ENCODE measurements at regions not wholly inside any gene's neighbourhood (a gene's known extent, or its start where the extent isn't known, plus 50 kb on each side); places are given as distances from the start of the nearest gene placed in this dataset.
"Not testable (repeated sequence)": the region's sequence is repeated elsewhere in the genome, so short reads cannot be mapped to it uniquely, and the experiment has no call there.

- DNase-seq, result no peak
These were observed 398.8 kb upstream of the CXADR start for GRCh38 chr21:17114045-17114444.

- no peak for DNase-seq
These were observed 394.0 kb upstream of the CXADR start for GRCh38 chr21:17118638-17119384.

- DNase-seq, result no peak
These were observed 393.2 kb upstream of the CXADR start for GRCh38 chr21:17119466-17120297.

- not testable (repeated sequence) for DNase-seq
These were observed 385.4 kb upstream of the CXADR start for GRCh38 chr21:17127395-17127794.

- no peak for DNase-seq
These were observed 384.7 kb upstream of the CXADR start for GRCh38 chr21:17128132-17128531.

GRCh38 chr21:17139159-17139558 lies 373.7 kb upstream of the CXADR start:
- not testable (repeated sequence) for DNase-seq

GRCh38 chr21:17139696-17140095 lies 373.1 kb upstream of the CXADR start:
- no peak for DNase-seq

- DNase-seq, result no peak
These were observed 366.4 kb upstream of the CXADR start for GRCh38 chr21:17146426-17146825.

GRCh38 chr21:17159697-17160096 lies 353.1 kb upstream of the CXADR start:
- no peak for DNase-seq

- DNase-seq, result no peak
These were observed 327.2 kb upstream of the CXADR start for GRCh38 chr21:17185674-17186073.

- DNase-seq, result no peak
These were observed 322.9 kb upstream of the CXADR start for GRCh38 chr21:17189963-17190362.

- DNase-seq, result no peak
These were observed 321.4 kb upstream of the CXADR start for GRCh38 chr21:17191346-17191993.

GRCh38 chr21:17195351-17195750 lies 317.5 kb upstream of the CXADR start:
- no peak for DNase-seq

- no peak for DNase-seq
These were observed 316.9 kb upstream of the CXADR start for GRCh38 chr21:17195976-17196375.

- DNase-seq, result no peak
These were observed 316.2 kb upstream of the CXADR start for GRCh38 chr21:17196623-17197022.

- DNase-seq, result no peak
These were observed 314.8 kb upstream of the CXADR start for GRCh38 chr21:17197996-17198395.

GRCh38 chr21:17200250-17200649 lies 312.6 kb upstream of the CXADR start:
- DNase-seq, result no peak

GRCh38 chr21:17201741-17202260 lies 311.0 kb upstream of the CXADR start:
- no peak for DNase-seq

GRCh38 chr21:17214801-17215200 lies 298.0 kb upstream of the CXADR start:
- DNase-seq, result no peak

GRCh38 chr21:17219050-17219449 lies 293.8 kb upstream of the CXADR start:
- not testable (repeated sequence) for DNase-seq

- no peak for DNase-seq
These were observed 281.7 kb upstream of the CXADR start for GRCh38 chr21:17231124-17231523.

- no peak for DNase-seq
These were observed 281.1 kb upstream of the CXADR start for GRCh38 chr21:17231771-17232170.

- DNase-seq, result no peak
These were observed 274.4 kb upstream of the CXADR start for GRCh38 chr21:17238468-17238867.
